OCI-LY1 (cell line): ENCODE measurements at regions not wholly inside any gene's neighbourhood (a gene's known extent, or its start where the extent isn't known, plus 50 kb on each side); places are given as distances from the start of the nearest gene placed in this dataset.

Experiments
- H2AFZ ChIP-seq: fragments of 200-600 bp; sonication (generic), shearing (Covaris generic); 2 replicates; pipeline ENCODE4 v1.6.0; 2014; ENCODE audit warnings: antibody characterized with exemption, mild to moderate bottlenecking, low read length
- H3F3A ChIP-seq: fragments of 200-600 bp; sonication (generic), shearing (Covaris generic); 2 replicates; pipeline ENCODE4 v1.6.0; 2014; ENCODE audit warnings: mild to moderate bottlenecking, antibody characterized with exemption, low read length, moderate library complexity; ENCODE audit not compliant: insufficient read depth
- H3K27ac ChIP-seq: fragments of 200-600 bp; sonication (generic); 2 replicates; pipeline ENCODE4 v1.5.1; 2014; ENCODE audit warnings: low read length, mixed run types, mild to moderate bottlenecking, low read depth; ENCODE audit not compliant: poor library complexity, severe bottlenecking
- H3K27me3 ChIP-seq: fragments of 200-600 bp; sonication (generic); 2 replicates; pipeline ENCODE4 v1.6.0; 2014; ENCODE audit warnings: antibody characterized with exemption, mild to moderate bottlenecking, low read length, moderate library complexity; ENCODE audit not compliant: insufficient read depth
- H3K36me3 ChIP-seq: fragments of 200-600 bp; sonication (generic); 2 replicates; pipeline ENCODE4 v1.6.1; 2014; ENCODE audit warnings: mild to moderate bottlenecking, antibody characterized with exemption, low read length, moderate library complexity, mixed read lengths; ENCODE audit not compliant: insufficient read depth
- H3K4me1 ChIP-seq: fragments of 200-600 bp; sonication (generic); 2 replicates; pipeline ENCODE4 v1.5.1; 2014; ENCODE audit warnings: mild to moderate bottlenecking, low read length, moderate library complexity; ENCODE audit not compliant: insufficient read depth, severe bottlenecking
- H3K4me2 ChIP-seq: fragments of 200-600 bp; sonication (generic), shearing (Covaris generic); 2 replicates; pipeline ENCODE4 v1.6.1; 2014; ENCODE audit warnings: low read length
- H3K4me3 ChIP-seq: fragments of 200-600 bp; sonication (generic); 2 replicates; pipeline ENCODE4 v1.5.1; 2014; ENCODE audit warnings: low read length, low read depth, mild to moderate bottlenecking, mixed read lengths; ENCODE audit not compliant: poor library complexity, severe bottlenecking
- H3K79me2 ChIP-seq: fragments of 200-600 bp; shearing (Covaris generic); 2 replicates; pipeline ENCODE4 v1.6.1; 2016; ENCODE audit warnings: mixed run types, low read length, mixed read lengths; ENCODE audit not compliant: insufficient read depth
- H3K9ac ChIP-seq: fragments of 200-600 bp; sonication (generic), shearing (Covaris generic); 2 replicates; pipeline ENCODE4 v1.6.1; 2014; ENCODE audit warnings: mild to moderate bottlenecking, low read length, mixed read lengths
- H3K9me2 ChIP-seq: fragments of 200-600 bp; sonication (generic), shearing (Covaris generic); 2 replicates; pipeline ENCODE4 v1.6.1; 2014; ENCODE audit warnings: low read depth, mild to moderate bottlenecking, low read length, mixed read lengths
- H3K9me3 ChIP-seq: fragments of 200-600 bp; shearing (Covaris generic); 2 replicates; pipeline ENCODE4 v1.6.1; 2014; ENCODE audit warnings: low read length, mixed read lengths
- H4K20me1 ChIP-seq: fragments of 200-600 bp; sonication (generic), shearing (Covaris generic); 2 replicates; pipeline ENCODE4 v1.6.0; 2016; ENCODE audit warnings: mild to moderate bottlenecking, low read length; ENCODE audit not compliant: insufficient read depth
- CTCF ChIP-seq: fragments of 200-600 bp; sonication (generic), shearing (Covaris generic); IDR thresholded peaks from 2 replicates; pipeline ENCODE4 v1.5.1; 2017; ENCODE audit warnings: mild to moderate bottlenecking, antibody characterized with exemption, low read length, moderate library complexity, mixed read lengths
- EZH2 ChIP-seq: fragments of 200-600 bp; sonication (generic), shearing (Covaris generic); IDR thresholded peaks from 2 replicates; pipeline ENCODE4 v1.8.0; 2017; ENCODE audit warnings: borderline replicate concordance, mixed run types, mild to moderate bottlenecking, antibody characterized with exemption, low read length, moderate library complexity, mixed read lengths

DNA sequence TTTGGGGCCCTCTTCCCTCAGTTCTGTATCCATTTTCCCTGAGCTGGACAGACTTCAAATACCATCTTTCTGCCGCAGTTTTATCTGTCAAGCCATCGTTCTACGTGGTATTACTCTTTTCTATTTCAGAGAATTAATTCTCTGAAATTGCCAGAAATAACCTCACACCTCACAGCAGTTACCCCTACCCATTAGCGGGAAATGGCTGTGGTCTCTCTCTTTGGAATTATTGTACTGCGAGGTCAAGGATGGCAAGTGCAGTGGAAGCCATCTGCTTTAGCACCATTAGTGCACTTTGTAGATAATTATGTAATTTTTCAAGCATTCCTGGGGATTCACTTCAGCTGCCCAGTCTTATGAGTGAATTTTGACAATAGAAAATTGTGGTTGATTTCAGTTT lies 147.8 kb upstream of the CDH4 start:
- Histone ChIP-seq H3K27ac (no peak overlapping the region), H3K4me2 (no peak overlapping the region), H3K4me1 (no peaks in the 10 kb centered on the region)

DNA sequence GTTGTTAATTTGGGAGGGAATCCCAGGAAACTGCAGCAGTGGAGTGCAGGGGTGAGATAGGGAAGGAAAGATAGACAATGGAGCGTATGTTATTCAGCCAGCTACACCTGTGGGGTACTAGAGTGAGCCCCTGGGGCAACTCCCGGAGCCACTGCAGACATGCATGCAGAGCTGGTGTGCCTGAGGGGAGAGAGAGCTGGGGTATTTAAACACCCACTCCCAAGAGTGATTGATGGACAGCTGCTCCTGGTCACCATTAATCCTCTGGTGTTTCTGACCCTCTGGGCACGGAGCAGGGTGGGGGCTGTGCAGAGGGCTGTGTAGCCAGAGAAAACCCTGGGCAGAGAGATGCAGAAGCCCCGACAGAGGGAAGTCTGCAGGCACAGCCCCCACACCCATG lies 146.7 kb upstream of the CDH4 start:
- Histone ChIP-seq H2AFZ (no peak overlapping the region), H3K36me3 (no peaks in the 10 kb centered on the region), H3K4me2 (no peak overlapping the region), H3K27me3 (no peaks in the 10 kb centered on the region), H3K9ac (no peak overlapping the region), H3K4me3 (no peak overlapping the region), H3F3A (no peaks in the 10 kb centered on the region), H3K27ac (no peak overlapping the region), H3K9me2 (no peaks in the 10 kb centered on the region), H3K9me3 (no peaks in the 10 kb centered on the region), H3K79me2 (no peaks in the 10 kb centered on the region), H4K20me1 (no peaks in the 10 kb centered on the region), H3K4me1 (no peaks in the 10 kb centered on the region)
- TF ChIP-seq CTCF (no peak), EZH2 (no peak)

More for the DNA sequence above, 147.8 kb upstream of the CDH4 start:
- no peaks in the 10 kb centered on the region for H3K9me2 ChIP-seq
- no peaks in the 10 kb centered on the region for H3K27me3 ChIP-seq
- H2AFZ ChIP-seq: no peak overlapping the region
- TF ChIP-seq CTCF (no peak), EZH2 (no peak)
- H3K4me3 ChIP-seq: no peak overlapping the region
- no peak overlapping the region for H3K9ac ChIP-seq
- H3K79me2 ChIP-seq: no peaks in the 10 kb centered on the region
- H3K36me3 ChIP-seq: no peaks in the 10 kb centered on the region
- H3F3A ChIP-seq: no peaks in the 10 kb centered on the region
- H3K9me3 ChIP-seq: no peaks in the 10 kb centered on the region
- H4K20me1 ChIP-seq: no peaks in the 10 kb centered on the region

DNA sequence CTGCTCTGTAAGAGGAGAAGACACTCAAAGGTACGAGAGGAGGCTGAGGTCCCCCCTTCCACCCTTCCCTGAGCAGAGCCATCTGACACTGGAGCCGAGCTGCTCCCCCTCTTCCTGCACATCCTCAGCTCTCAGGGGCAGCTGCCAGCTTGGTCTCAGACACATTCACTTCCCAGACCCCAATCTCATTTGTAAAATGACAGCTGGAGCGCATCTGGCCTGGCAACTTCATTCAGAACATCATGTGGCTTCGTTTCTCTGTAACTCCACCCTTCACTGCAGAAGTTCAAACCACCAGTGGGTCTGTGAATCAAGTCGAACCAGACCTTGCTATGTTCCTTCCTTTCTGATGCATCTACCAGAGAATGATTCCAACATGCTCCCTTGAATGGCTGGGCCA lies 145.6 kb upstream of the CDH4 start:
- Histone ChIP-seq H3K9me2 (no peaks in the 10 kb centered on the region), H3K9me3 (no peaks in the 10 kb centered on the region), H3K4me1 (no peaks in the 10 kb centered on the region), H3K27me3 (no peaks in the 10 kb centered on the region), H3K4me2 (no peak overlapping the region), H3F3A (no peaks in the 10 kb centered on the region), H3K4me3 (no peak overlapping the region), H3K79me2 (no peaks in the 10 kb centered on the region), H3K27ac (no peak overlapping the region), H2AFZ (no peak overlapping the region), H4K20me1 (no peaks in the 10 kb centered on the region), H3K36me3 (no peaks in the 10 kb centered on the region), H3K9ac (no peak overlapping the region)
- TF ChIP-seq EZH2 (no peak), CTCF (no peak)
